GM10248 (cell line): ENCODE measurements at regions not wholly inside any gene's neighbourhood (a gene's known extent, or its start where the extent isn't known, plus 50 kb on each side); places are given as distances from the start of the nearest gene placed in this dataset.

Experiments
- CTCF ChIA-PET: fragments of 300-600 bp; sonication (Branson Sonifier 250); formaldehyde crosslinking; extraction: SDS; loops from one replicate; lab custom pipeline; 2021; ENCODE audit warnings: antibody characterized with exemption; lab: Yijun Ruan, JAX
- POLR2A ChIA-PET: fragments of 350-650 bp; sonication (Branson Sonifier 250); formaldehyde crosslinking; extraction: SDS; loops from one replicate; lab custom pipeline; 2020; ENCODE audit warnings: antibody characterized with exemption; lab: Yijun Ruan, JAX
- DNase-seq: peaks from one replicate; pipeline ENCODE4 v3.0.0; 2012; ENCODE audit errors: extremely low spot score
- TF ChIP-seq, protein P1 (sequence below): IDR thresholded peaks from 2 replicates; pipeline ENCODE4 v1.5.1; 2012; ENCODE audit warnings: mild to moderate bottlenecking, low read depth; ENCODE audit errors: extremely low read depth, missing control alignments, control extremely low read depth

- DNase-seq = no peak
- TF ChIP-seq, protein P1, sequence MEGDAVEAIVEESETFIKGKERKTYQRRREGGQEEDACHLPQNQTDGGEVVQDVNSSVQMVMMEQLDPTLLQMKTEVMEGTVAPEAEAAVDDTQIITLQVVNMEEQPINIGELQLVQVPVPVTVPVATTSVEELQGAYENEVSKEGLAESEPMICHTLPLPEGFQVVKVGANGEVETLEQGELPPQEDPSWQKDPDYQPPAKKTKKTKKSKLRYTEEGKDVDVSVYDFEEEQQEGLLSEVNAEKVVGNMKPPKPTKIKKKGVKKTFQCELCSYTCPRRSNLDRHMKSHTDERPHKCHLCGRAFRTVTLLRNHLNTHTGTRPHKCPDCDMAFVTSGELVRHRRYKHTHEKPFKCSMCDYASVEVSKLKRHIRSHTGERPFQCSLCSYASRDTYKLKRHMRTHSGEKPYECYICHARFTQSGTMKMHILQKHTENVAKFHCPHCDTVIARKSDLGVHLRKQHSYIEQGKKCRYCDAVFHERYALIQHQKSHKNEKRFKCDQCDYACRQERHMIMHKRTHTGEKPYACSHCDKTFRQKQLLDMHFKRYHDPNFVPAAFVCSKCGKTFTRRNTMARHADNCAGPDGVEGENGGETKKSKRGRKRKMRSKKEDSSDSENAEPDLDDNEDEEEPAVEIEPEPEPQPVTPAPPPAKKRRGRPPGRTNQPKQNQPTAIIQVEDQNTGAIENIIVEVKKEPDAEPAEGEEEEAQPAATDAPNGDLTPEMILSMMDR = no peak
- ChIA-PET POLR2A (no interaction called here), CTCF (interaction anchor here (1.3 kb wide), 1 partner anchor 11 kb away, joined by 3 read pairs; no protein-coding TSS in a partner anchor)
Observed at GRCh38 chr5:155926031-155926430, 400.9 kb upstream of the SGCD start.

GRCh38 chr5:155926766-155927165 lies 400.2 kb upstream of the SGCD start:
- ChIA-PET CTCF (interaction anchor here (1.3 kb wide), 1 partner anchor 11 kb away, joined by 3 read pairs; no protein-coding TSS in a partner anchor), POLR2A (no interaction called here)
- TF ChIP-seq, protein P1 = no peak
- no peak for DNase-seq

DNA sequence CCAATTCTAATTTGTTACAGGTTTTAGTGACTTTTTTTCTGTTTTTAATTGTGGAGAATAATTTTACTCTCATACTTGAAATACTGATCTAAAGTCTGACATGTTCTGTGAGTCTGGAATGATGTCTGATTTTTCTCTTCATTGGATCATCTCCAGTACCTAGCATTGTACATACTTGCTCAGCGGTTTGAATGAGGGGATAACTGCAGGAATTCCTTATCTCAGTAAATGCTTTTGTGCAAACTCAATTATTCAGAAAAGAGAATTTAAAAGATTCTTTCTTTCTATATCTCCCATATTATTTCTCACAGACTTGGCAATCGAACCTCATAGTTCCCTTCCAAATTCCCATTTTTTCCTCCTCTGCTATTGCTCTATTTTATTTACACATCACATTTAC lies 397.9 kb upstream of the SGCD start:
- TF ChIP-seq, protein P1 = no peak
- ChIA-PET POLR2A (interaction anchor here (0.5 kb wide), 1 partner anchor 670 kb away, joined by 3 read pairs; no protein-coding TSS in a partner anchor), CTCF (no interaction called here)
- no peak for DNase-seq

- CTCF ChIA-PET = interaction anchor here (1.2 to 6.6 kb wide), 2 partner anchors 9 to 19 kb away, joined by 3 to 26 read pairs; no protein-coding TSS in a partner anchor
- TF ChIP-seq, protein P1 = no peak
- no peak for DNase-seq
- POLR2A ChIA-PET = no interaction called here
Observed at GRCh38 chr5:155934964-155935363, 392.0 kb upstream of the SGCD start.

DNA sequence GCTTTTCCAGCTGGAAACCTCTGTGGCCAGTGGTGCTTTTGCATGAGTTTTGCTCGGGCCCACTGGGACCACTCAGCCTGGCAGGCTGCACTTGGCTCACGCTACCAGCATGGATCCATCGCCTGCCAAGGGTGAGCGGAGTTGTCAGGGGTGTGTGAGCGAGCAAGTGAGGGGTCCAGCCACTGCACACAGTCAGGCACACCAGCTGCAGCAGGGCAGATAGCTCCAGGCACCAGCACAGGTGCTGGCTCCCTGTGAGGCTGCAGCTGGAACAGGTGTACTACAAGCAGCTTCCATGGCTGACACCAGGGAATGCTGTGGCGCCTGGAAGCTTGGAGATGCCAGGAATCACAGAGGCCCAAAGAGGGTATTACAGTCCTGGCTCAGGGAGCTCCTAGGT lies 391.2 kb upstream of the SGCD start:
- DNase-seq = no peak
- POLR2A ChIA-PET = no interaction called here
- CTCF ChIA-PET = interaction anchor here (1.2 to 6.6 kb wide), 2 partner anchors 8 to 18 kb away, joined by 3 to 26 read pairs; no protein-coding TSS in a partner anchor
- TF ChIP-seq, protein P1 = no peak

- DNase-seq = no peak
- TF ChIP-seq, protein P1 = no peak
- CTCF ChIA-PET = interaction anchor here (1.0 to 1.1 kb wide), 2 partner anchors 10 to 43 kb away, joined by 3 read pairs; no protein-coding TSS in a partner anchor
- POLR2A ChIA-PET = no interaction called here
Observed at GRCh38 chr5:155936520-155937406, 390.2 kb upstream of the SGCD start.
